GM18909 (cell line): ENCODE measurements at regions not wholly inside any gene's neighbourhood (a gene's known extent, or its start where the extent isn't known, plus 50 kb on each side); places are given as distances from the start of the nearest gene placed in this dataset.

Experiments used
- ATAC-seq: cut with Tn5 transposase; IDR thresholded peaks from one replicate; pipeline ENCODE4 v1.9.1; 2021; ENCODE audit warnings: mild to moderate bottlenecking; ENCODE audit not compliant: unreplicated experiment, poor library complexity

DNA sequence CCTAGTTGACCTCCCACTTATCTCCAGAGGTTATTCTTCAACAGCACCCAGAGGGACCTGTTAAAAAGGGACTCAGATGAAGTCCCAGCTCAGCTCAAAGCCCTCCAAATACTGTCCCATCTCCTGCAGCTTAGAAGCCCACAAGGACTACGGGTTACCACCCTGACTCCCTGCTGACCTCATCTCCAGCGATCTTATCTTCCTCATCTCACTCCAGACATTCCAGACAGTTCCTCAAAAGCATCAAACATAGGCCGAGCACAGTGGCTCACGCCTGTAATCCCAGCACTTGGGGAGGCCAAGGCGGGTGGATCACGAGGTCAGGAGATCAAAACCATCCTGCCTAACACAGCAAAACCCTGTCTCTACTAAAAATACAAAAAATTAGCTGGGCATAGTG lies 263.8 kb upstream of the TLE4 start:
- no peak for ATAC-seq

DNA sequence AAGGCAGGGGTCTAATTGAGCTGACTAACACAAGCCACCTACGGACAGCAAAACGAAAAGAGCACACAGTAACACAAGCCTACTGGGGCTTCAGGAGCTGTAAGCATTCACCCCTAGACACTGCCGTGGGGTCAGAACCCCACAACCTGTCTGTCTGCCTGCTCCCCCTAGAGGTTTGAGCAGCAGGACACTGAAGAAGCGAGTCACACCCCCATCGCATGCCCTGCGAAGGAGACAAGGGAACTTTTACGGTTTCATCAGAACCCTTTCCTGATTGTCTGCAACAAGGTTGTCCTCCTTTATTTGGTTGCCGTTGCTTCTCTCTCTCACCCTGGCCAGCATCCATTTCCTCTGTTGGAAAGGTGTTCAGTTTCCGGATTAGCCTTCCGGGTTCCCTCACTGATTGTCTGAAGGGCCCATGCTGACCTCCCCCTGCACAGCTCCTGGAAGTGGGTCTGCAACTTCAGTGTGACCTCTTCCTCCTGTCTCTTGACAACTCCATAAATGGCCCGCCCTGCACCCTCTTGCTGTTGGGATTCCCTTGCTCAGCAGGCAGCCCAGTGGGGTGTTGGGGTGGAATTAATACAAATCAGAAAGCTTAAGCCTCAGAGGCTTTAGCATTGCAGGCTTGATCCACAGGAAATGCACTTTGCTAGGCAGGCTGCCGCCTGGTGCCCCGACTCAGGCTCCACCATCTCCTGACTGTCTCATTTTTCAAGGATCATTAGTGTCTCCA lies 258.9 kb upstream of the TLE4 start:
- no peak for ATAC-seq

DNA sequence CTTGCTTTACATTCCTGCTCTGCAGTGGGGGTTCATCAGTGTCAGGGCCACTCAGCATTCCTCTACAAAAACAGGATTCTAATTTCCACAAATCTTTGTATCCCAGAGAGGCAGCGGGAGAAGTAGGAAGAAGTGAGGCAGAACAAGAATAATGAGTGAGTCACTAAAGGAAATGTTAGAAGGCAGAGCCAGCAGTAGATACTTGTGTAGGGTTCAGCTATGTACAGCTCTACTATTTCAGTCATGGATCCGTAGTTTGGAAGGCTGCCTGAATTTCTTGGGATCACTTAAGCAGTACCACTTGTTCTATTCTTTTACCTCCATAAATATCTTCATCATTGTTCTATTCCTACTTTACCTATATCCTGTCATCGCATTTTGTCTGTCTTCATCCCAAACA lies 246.3 kb upstream of the TLE4 start:
- ATAC-seq: no peak

DNA sequence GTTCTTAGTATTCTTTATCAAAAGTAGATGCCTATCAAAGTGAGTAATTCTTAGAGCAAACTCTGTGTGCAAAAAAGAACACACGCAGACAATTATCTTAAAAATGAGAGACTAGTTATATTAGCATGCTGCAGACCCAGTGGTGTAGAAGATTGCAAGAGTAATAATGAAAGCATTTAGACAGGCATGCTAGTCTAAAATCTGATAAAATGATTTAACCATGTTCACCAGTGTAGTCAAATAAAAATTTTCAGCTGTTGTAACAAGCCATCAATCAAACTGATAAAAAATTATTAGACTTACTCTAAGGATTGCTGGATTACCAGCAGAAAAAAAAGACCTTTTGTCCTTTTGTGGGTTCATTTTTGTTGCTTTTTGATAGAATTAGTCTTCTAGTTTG lies 241.9 kb upstream of the TLE4 start:
- no peak for ATAC-seq

DNA sequence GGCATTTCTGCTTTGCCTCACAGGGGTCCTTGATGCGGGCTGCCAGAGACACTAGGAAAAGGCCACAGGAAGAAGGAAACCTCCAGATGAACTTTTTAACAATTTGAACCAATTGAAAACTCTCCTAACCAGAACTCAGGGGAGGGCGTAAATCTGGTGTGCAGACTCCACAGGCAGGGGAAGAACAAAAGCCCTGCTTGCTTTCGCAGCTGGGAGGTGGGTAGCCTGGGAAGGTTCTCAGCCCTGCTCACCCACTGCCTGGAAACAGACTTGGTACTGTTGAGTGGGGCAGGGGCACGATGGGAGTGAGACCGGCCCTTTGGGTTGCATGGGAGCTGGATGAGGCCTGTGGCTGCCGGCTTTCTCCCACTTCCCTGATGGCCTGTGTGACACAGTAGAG lies 237.8 kb upstream of the TLE4 start:
- no peak for ATAC-seq

DNA sequence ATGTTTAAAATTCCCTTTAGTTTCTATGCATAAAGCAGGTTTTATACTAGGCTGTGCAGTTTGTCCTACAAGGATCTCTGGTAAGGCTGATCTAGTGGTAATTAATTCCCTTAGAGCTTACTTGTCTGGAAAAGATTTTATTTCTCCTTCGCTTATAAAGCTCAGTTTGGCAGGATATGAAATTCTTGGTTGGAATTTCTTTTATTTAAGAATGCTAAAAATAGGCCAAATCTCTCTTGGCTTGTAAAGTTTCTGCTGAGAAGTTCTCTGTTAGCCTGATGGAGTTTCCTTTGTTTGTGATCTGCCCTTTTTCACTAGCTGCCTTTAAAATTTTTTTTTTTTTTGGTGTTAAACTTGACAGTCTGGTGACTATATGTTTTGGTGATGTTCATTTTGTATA lies 237.1 kb upstream of the TLE4 start:
- ATAC-seq: no peak

DNA sequence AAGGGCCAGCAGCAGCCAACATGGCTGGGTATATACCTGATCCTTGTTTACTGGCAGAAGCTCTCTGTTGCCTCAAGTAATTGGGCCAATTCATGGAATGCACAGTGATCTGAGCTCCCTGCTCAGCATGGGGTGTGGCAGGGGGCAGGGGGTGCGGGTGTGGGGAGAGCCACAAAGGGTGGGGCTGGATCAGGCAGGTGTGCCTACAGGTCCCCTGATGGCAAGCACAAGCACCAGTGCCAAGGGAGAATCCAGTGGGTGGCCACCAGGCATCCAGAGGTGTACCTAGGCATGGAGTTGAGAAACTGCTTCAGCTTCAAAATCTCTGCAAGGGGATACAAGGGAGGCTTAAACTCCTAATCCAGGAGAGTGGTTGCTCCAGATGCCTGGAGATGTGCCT lies 235.8 kb upstream of the TLE4 start:
- ATAC-seq: no peak

DNA sequence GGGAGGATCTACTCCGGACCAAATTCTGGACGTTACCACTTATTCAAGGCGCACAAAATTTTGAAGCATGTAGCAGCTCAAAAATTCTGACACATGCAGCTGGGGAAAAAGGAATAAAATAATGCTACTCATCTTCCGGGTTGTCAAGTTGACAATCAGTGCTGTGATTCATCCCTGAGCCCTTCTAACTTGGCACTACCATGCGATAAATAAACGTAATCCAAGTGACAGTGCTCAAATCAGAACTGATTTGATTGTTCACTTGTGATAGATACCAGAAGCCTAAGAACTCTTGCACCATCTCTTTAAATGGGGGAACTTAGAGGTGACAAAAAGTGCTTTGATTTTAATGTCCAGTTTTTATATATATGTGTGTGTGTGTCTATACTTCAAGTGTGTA lies 230.2 kb upstream of the TLE4 start:
- no peak for ATAC-seq

DNA sequence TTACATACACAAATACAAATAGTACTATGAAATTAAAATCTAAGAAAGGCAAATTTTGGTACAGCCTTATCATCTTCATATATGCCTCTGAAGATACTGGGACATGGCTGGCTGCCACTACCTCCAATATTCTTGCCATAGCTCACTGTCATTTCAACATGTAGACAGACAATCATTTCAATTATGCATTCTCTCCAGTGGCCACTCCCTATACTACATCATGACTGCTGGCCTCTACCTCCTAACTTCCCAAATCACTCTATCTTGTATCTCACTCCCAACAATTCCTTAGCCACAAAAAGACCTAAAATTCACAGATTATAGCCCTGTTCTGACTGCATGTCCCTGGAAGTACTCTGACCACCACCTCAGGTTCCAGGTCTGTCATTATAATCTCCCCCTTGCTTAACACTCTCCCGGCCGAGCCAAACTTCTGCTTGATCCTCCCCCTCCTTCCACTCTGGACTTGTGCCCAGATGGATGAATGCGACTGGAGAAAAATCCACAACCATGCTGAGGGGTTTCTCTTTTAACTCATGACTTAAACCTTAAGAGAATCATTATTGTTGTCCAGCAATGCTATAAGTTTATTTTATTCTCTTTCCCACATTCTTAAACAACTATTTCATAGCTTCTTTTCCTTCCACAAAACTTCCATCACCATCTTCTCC lies 225.3 kb upstream of the TLE4 start:
- ATAC-seq: no peak

DNA sequence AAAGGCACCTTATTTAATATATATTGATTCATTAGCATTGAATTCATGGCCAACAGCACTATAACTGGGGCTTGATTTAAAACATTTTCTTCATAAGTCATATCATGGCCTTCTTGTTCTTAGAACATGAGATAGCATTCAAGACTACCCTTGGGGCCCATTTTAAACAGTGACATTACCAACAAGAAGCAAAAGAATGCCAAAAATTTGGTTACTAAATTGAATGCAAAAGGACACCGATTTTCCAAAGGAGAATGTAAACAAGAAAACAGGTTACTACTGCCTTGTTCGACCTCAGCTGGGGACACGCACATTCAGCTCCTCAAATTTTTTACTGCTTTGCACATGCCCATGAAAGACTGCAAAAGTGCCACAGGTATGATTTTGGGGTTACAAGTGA lies 219.4 kb upstream of the TLE4 start:
- ATAC-seq: no peak

DNA sequence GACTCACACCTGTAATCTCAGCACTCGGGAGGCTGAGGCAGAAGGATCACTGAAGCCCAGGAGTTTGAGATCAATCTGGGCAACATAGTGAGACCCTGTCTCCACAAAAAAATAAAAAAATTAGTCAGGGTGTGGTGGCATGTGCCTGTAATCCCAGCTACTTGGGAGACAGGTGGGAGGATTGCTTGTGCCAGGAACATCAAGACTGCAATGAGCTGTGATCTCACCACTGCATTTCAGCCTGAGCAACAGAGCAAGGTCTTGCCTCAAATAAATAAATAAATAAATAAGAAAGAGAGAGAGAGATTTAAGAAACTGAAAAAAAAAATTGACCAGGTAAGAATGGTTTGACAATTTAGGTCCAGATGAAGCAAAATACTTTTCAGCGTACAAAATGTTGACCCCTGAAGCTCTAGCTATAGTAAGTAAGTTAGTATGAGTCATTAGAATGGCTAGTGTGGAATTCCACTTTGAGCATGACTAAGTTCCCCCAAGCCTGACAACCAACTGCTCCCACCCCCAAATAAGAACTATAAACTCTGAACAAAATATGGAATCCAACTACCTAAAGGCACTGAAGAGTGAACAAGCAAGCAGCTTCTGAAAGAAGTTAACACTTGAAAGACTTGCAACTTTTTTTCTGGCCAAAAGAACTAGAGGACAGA lies 217.8 kb upstream of the TLE4 start:
- no peak for ATAC-seq

DNA sequence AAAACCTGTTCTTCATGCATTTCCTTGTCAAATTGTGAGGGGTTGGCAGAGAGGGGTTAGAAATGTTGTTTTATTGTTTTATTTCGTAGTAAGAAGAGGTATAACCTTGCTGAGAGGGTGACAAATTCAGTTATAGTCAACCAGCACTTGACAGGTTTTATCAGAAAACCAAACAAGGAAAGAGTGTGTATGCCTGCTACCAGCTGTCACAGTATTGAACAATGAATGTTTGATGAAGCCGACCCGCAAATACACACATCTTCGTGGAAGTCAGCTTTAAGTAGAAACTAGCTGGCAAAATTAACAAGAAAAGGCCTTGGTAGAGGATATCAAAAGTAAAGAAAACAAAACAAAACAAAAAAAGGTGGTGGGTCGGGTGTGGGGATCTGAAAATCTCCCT lies 214.6 kb upstream of the TLE4 start:
- ATAC-seq: no peak

DNA sequence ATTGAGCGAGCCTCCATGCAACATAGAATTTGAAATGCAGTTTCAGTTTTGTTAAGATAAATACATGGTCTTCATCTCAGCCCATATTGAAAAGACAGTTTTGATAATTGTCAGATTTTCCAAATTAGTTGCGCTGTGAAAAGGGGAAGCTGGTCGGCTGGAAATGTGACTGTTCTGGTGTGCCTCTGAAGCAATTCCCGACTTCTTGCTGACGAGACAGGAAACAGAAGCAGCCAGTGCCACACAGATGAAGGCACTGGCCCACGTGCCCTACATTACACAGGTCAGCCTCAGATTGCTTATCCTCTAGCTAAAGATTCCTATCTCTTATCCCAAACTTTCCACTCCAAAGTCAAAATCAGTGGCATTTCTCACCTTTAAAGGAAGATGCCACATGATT lies 214.1 kb upstream of the TLE4 start:
- ATAC-seq: no peak

DNA sequence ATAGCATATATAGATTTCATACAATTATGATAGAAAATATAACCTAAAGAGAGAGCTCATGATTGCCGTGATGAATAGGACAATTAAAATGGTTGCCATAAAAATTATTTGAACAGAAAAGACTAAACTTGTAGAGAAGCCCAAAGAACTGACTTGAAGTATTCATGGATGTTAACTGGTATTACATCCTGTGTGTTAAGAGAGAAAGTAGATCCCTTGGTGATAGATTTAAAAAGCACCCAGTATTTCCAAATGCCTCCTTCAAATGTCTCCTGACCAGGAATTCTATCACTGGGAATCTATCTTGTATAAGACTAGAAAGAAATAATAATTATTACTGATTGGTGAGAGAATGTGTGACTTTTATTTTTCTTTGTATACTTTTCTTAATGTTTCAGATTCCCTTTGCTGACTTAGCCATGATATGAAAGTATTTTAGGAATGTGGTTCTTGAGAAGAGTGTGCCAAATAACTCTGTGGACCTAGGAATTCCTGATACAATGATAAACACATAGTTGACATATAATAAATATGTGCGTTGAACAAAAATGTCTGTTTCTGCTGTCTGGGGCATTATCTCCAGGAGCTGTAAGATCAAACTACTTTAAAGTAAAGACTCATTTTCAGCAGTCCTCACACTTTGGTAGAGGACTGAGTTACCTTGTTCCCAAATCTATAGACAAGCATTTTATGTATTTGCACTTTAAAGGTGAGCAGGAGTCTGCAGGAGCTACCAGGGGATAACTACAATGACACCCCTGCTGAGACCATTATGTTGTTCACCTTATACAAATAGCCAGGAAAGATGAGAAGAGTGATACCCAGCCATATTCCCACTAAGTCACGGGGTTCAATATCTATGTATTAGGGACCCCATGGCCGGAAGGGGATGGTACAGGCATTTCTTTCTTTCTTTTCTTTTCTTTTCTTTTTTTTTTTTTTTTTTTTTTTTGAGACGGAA lies 211.1 kb upstream of the TLE4 start:
- ATAC-seq: no peak

DNA sequence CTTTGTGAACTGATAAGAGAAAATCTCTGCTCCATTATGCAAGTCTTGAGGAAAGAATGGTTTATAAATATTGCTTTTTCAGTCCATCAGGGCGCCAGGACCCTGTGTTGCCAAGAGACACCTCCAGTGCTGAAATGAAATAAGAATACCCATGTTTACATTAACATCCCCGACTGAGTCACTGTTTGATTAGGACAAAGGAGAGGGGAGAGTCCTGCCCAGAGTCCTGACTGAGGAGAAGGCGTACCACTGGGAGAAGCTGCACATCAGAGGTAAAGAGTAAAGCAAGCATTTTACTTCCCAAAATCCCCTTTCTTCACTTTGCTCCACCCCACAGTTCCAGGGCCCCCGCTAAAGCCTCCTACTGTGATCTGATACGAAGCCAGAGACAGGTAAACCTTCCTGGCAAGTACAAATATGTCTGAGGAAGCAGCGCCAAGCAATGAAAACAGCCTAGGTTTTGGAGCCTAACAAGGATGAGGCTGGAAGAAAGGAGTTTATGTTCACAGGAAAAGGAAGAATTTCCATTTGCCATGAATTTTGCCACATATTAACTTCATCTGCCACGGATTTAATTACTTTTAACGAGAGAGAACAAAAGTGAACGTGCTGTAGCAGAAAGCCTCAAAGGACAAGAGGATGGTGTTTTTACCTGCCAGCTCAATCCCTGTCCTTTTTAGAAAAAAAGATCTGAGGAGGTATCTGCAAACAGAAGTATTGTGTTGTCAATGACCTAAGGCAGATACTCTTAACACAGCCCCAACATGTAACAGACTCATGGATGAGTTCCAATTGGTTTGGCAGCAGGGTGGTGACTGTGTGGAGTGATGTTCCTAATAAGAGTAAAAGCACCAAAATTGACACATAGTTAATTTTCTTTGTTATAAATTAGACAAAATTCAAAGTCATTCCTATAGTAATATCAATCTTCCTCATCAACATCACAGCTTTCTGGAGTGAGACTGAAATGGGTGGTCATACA lies 209.4 kb upstream of the TLE4 start:
- ATAC-seq: no peak

DNA sequence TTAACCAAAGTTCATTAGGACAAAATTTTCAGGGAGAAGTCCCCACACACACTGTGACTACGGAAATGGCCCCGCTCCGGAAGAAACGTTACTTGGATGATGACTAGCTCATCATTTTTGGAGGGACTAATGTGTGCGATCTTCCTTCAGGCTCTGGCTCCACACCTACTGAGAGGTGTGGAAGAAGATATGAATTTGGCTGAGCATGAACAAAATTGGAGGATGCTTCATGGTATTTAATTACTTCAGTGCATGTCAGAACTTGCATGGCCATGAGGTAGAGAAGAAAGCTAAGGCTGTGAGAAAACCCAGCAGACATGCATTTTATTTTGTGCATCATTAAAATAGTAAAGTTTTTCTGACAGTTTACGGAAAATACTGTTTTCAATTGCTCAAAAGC lies 202.1 kb upstream of the TLE4 start:
- ATAC-seq: no peak

DNA sequence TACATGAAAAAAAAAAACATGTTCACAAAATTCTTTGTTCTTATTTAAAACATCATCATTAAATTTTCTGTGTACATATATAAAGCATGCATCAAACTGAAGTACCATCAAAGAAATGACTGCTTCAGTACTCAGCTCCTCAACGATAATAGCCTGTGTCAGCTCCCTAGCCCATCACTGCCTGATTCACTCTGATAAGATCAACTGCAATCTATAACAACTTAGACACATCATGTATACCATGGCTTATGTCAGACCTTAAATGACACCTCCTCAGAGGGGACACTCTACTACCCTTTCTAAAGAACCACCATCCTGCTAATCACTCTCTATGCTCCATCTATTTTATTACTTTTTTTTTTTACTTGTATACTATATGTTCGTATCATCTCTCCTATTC lies 200.5 kb upstream of the TLE4 start:
- ATAC-seq: no peak

DNA sequence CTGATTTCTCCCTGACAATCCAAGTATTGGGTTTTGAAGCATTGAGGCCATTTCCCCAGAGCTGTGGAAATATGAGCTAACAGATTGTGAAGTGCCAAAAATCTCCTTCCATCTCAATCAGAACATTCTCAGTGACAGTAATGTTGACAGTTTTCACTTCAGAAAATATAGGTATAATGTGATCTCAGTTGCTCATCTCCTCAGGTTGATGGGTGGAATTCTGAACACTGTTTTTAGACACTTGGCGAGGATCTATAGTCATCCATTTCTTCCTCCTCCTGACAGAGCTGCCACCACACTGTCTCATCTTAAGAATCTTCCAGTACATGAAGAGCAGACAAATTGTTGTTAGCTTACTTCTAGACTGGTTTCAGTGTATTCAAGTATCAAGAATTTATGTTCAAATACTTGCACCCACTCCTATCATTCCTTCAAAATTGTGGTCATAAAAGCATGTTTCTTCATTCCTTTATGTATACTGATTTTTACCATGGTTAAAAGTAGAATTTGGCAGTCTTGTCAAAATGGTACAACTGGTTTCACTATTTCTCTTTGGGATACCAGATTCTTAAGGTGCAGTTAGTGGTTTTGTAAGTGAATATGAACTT lies 199.7 kb upstream of the TLE4 start:
- ATAC-seq: no peak

DNA sequence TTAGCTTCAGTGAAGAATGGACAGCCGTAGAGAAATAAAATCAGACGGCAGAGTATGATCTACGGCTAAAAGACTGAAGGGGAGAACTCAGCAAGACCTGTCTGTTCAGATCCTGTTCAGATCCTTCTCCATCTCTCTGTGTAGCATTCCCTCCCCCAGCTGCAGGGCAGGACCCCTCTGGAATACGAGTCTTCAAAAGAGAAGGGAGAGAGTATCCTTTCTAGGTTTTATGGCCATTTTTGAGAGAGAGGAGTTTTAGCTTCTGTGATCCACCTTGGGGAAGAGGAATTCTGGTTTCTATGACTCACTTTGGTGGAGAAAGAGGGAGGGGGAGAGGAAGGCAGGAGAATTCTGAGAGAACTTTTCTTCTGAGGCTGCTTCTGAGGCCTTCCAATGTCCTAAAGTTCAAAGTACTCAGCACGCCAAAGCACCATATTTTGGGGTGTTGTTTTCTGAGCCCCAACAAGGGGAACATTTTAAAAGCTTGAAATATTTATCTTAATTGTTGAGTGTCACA lies 194.4 kb upstream of the TLE4 start:
- no peak for ATAC-seq
